ENCODE measurements at regions not wholly inside any gene's neighbourhood (a gene's known extent, or its start where the extent isn't known, plus 50 kb on each side); places are given as distances from the start of the nearest gene placed in this dataset.

DNA sequence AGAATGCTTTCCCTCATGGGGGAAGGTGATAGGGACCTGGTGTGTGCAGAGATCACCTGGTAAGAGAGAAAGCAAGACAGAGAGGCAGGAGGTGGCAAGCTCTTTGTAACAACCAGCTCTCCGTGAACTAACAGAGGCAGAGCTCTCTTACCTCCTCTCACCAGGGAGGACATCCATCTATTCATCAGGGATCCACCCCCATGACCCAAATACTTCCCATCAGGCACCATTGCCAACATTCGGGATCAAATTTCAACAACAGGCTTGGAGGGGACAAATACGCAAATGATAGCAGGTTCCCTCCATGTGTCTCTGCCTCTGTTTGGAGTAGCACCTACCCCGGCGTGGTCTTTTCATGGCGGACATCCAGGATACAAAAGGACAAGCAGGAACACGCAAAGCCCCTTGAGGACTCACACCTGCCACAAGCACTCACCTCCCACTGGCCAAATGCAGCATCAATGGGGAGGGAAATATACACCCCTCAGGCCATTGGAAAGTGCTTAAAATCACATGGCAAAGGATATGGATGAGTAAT, 431.2 kb upstream of the AUTS2 start:
- Mint-ChIP-seq H3K27ac (no peak overlapping the region), H3K4me3 (no peak overlapping the region), H3K4me1 (no peaks in the 10 kb centered on the region), H3K36me3 (no peaks in the 10 kb centered on the region), H3K9me3 (no peaks in the 10 kb centered on the region), H3K27me3 (peaks cover 2% of the 10 kb centered on the region)
- DNase-seq (ENCODE audit: low spot score in 2 of 2) (no peak), ATAC-seq (ENCODE audit: low read depth) (no peak)

- Mint-ChIP-seq H3K27me3 (peaks cover 2% of the 10 kb centered on the region), H3K9me3 (no peaks in the 10 kb centered on the region), H3K4me3 (no peak overlapping the region), H3K36me3 (no peaks in the 10 kb centered on the region), H3K27ac (no peak overlapping the region), H3K4me1 (no peaks in the 10 kb centered on the region)
- ATAC-seq (ENCODE audit: low read depth) (no peak), DNase-seq (ENCODE audit: low spot score in 2 of 2) (no peak)
Measured at GRCh38 chr7:69169386-69169785, 428.9 kb upstream of the AUTS2 start.

DNA sequence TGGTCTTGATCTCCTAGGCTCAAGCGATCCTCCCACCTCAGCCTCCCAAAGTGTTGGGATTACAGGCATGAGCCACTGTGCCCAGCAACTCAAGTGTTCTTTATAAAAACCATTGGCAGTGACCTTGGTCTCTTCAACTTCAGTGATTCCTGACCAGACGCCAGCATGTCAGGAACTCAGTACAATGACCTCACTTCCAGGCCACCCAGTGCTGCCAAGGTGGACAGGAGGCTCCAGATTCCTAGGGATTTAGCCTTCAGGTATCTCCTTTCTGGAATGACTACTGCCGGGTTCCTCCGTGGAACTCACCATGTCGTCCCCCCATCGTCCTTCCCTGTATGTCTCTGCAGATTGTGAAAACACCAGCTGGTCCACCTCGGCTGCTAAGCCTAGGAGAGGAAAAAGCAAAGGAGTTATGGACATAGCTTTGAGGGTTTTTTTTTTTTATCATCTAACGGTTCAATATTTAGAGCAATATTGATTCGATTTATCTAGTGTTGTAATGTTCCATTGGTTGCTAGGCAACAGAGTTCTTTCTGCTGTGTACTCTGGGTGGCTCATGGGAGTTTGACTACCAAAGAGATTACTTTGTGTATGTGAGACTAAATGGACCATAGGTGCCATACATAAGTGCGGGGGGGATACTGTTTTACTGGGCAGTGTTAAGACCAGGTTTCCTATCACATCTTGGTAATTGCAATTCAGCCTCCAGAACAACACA, 425.8 kb upstream of the AUTS2 start:
- no peaks in the 10 kb centered on the region for H3K36me3 Mint-ChIP-seq
- ATAC-seq (ENCODE audit: low read depth) (no peak), DNase-seq (ENCODE audit: low spot score in 2 of 2) (no peak)
- H3K27me3 Mint-ChIP-seq: peaks cover 2% of the 10 kb centered on the region
- no peaks in the 10 kb centered on the region for H3K9me3 Mint-ChIP-seq
- no peak overlapping the region for H3K4me3 Mint-ChIP-seq
- H3K27ac Mint-ChIP-seq: no peak overlapping the region
- H3K4me1 Mint-ChIP-seq: no peaks in the 10 kb centered on the region

DNA sequence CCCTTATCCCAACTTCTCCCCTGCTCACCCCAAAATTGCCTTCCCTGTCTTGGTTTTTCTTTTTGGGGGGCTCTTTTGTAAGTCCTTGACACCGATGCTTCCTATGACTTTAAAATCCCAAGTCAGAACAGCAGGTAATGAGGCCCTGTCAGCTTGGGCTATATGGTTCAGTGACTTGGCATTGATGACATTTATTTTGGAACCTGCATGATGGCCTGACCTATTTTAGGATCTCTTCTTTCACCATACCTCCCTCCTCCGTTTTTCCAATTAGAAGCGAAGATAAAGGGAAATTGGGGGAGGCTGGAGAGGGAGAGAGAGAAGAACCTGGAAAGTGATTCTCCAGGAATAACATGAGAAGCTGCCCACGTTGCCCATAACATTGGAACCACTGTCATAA, 424.9 kb upstream of the AUTS2 start:
- Mint-ChIP-seq H3K9me3 (no peaks in the 10 kb centered on the region), H3K36me3 (no peaks in the 10 kb centered on the region), H3K27ac (no peak overlapping the region), H3K4me1 (no peaks in the 10 kb centered on the region), H3K27me3 (peaks cover 2% of the 10 kb centered on the region), H3K4me3 (no peak overlapping the region)
- ATAC-seq (ENCODE audit: low read depth) (no peak), DNase-seq (ENCODE audit: low spot score in 2 of 2) (no peak)

DNA sequence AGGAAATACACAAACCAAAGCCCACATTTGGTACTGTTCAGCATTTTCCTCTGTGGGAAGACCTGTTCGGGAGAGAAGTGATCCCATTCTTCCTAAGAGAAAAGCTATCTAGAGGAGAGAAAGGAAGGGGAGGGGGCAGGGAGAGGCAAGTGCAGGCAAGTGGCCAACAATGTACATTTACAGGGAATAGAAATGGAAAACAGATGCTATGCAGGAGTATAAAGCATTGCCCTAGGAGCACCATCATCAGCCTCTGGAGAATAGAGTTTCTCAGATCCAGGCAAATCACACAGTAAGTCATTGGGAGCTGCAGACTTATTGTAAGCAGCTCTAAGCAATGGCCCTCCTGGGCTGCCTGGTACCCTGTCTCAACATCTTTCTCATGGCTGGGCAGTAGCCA, 424.4 kb upstream of the AUTS2 start:
- Mint-ChIP-seq H3K9me3 (no peaks in the 10 kb centered on the region), H3K27ac (no peak overlapping the region), H3K27me3 (peaks cover 2% of the 10 kb centered on the region), H3K4me1 (no peaks in the 10 kb centered on the region), H3K4me3 (no peak overlapping the region), H3K36me3 (no peaks in the 10 kb centered on the region)
- DNase-seq (ENCODE audit: low spot score in 2 of 2): no peak
- ATAC-seq (ENCODE audit: low read depth): no peak

GRCh38 chr7:69176841-69177240, 421.4 kb upstream of the AUTS2 start:
- Mint-ChIP-seq H3K9me3 (no peaks in the 10 kb centered on the region), H3K4me3 (no peak overlapping the region), H3K36me3 (no peaks in the 10 kb centered on the region), H3K27me3 (peaks cover under 1% of the 10 kb centered on the region), H3K4me1 (no peaks in the 10 kb centered on the region), H3K27ac (no peak overlapping the region)
- no peak for DNase-seq (ENCODE audit: low spot score in 2 of 2)
- no peak for ATAC-seq (ENCODE audit: low read depth)

DNA sequence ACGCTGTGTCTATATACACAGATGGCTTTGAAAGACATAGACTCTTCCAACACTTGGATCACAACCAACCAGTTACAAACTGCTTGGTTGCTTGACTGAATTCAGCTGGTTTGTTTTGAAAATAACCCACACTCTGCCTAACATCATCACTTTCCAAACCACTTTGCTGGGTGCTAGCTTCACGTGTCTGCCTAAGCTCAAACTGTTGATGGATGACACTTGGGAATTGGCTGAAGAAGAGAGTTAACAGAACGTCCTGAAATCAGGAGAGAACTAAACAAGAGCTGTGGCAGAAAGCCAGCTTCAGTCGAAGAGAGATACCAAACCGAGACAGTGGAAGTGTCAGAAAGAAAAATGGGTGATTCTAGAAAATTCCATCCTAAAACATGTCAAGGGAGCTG, 420.8 kb upstream of the AUTS2 start:
- Mint-ChIP-seq H3K27ac (no peak overlapping the region), H3K27me3 (no peaks in the 10 kb centered on the region), H3K4me3 (no peak overlapping the region), H3K4me1 (peaks cover 1% of the 10 kb centered on the region), H3K9me3 (peaks cover 1% of the 10 kb centered on the region), H3K36me3 (no peaks in the 10 kb centered on the region)
- DNase-seq (ENCODE audit: low spot score in 2 of 2) (no peak), ATAC-seq (ENCODE audit: low read depth) (no peak)

GRCh38 chr7:69177941-69178494, 420.3 kb upstream of the AUTS2 start:
- H3K9me3 Mint-ChIP-seq: peaks cover 4% of the 10 kb centered on the region
- no peak for DNase-seq (ENCODE audit: low spot score in 2 of 2)
- no peak overlapping the region for H3K27ac Mint-ChIP-seq
- no peaks in the 10 kb centered on the region for H3K36me3 Mint-ChIP-seq
- peaks cover 4% of the 10 kb centered on the region for H3K4me1 Mint-ChIP-seq
- H3K27me3 Mint-ChIP-seq: no peaks in the 10 kb centered on the region
- no peak overlapping the region for H3K4me3 Mint-ChIP-seq
- no peak for ATAC-seq (ENCODE audit: low read depth)

GRCh38 chr7:69180662-69181061, 417.6 kb upstream of the AUTS2 start:
- H3K27ac Mint-ChIP-seq: no peak overlapping the region
- ATAC-seq (ENCODE audit: low read depth): peak; percentile 34
- no peaks in the 10 kb centered on the region for H3K27me3 Mint-ChIP-seq
- no peak overlapping the region for H3K4me3 Mint-ChIP-seq
- peaks cover 4% of the 10 kb centered on the region for H3K9me3 Mint-ChIP-seq
- peaks cover 12% of the 10 kb centered on the region for H3K4me1 Mint-ChIP-seq
- H3K36me3 Mint-ChIP-seq: no peaks in the 10 kb centered on the region
- DNase-seq (ENCODE audit: low spot score in 2 of 2): no peak

- Mint-ChIP-seq H3K27me3 (no peaks in the 10 kb centered on the region), H3K9me3 (peaks cover 4% of the 10 kb centered on the region), H3K36me3 (no peaks in the 10 kb centered on the region), H3K27ac (peak overlapping the region; percentile 5), H3K4me1 (peaks cover 12% of the 10 kb centered on the region), H3K4me3 (peak overlapping the region; percentile 4)
- no peak for ATAC-seq (ENCODE audit: low read depth)
- no peak for DNase-seq (ENCODE audit: low spot score in 2 of 2)
Measured at GRCh38 chr7:69182596-69183467, 415.4 kb upstream of the AUTS2 start.

- no peaks in the 10 kb centered on the region for H3K36me3 Mint-ChIP-seq
- ATAC-seq (ENCODE audit: low read depth) (peak; percentile 34), DNase-seq (ENCODE audit: low spot score in 2 of 2) (no peak)
- peaks cover 12% of the 10 kb centered on the region for H3K4me1 Mint-ChIP-seq
- peak overlapping the region; percentile 81 for H3K27ac Mint-ChIP-seq
- peak overlapping the region; percentile 77 for H3K4me3 Mint-ChIP-seq
- H3K27me3 Mint-ChIP-seq: no peaks in the 10 kb centered on the region
- H3K9me3 Mint-ChIP-seq: peaks cover 4% of the 10 kb centered on the region
Measured at GRCh38 chr7:69184339-69184738, 413.9 kb upstream of the AUTS2 start.

DNA sequence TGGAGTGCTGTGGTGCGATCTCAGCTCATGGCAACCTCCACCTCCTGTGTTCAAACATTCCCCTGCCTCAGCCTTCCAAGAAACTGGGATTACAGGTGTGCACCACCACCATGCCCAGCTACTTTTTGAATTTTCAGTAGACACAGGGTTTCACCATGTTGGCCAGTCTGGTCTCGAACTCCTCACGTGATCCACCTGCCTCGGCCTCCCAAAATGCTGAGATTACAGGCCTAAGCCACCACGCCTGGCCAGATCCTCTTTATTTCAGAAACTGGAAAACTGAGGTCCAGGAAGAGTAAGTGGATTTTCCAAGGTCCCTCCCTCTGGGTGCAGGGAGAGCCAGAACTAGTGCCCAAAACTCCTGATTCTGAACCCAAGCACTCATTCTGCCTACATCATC, 413.1 kb upstream of the AUTS2 start:
- no peak overlapping the region for H3K27ac Mint-ChIP-seq
- H3K9me3 Mint-ChIP-seq: peaks cover 4% of the 10 kb centered on the region
- peaks cover 12% of the 10 kb centered on the region for H3K4me1 Mint-ChIP-seq
- no peaks in the 10 kb centered on the region for H3K27me3 Mint-ChIP-seq
- no peaks in the 10 kb centered on the region for H3K36me3 Mint-ChIP-seq
- ATAC-seq (ENCODE audit: low read depth) (no peak), DNase-seq (ENCODE audit: low spot score in 2 of 2) (no peak)
- H3K4me3 Mint-ChIP-seq: no peak overlapping the region

DNA sequence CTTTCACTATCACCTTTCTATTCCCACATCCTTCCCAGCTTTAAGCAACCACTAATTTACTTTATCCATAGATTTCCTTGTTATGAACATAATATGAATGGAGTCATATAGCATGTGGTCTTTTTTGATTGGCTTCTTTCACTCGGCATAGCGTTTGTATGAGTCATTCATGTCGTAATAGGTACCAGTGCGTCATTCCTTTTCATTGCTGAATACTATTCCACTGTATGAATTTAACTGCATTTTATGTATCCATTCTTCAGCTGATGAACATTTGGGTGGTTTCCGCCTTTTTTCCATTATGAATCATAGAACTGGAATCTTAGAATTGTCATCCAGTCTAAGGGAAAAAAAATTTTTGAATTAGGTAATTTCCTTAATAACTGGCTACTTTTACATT, 411.3 kb upstream of the AUTS2 start:
- Mint-ChIP-seq H3K4me3 (no peak overlapping the region), H3K4me1 (peaks cover 22% of the 10 kb centered on the region), H3K36me3 (no peaks in the 10 kb centered on the region), H3K9me3 (peaks cover 4% of the 10 kb centered on the region), H3K27me3 (no peaks in the 10 kb centered on the region), H3K27ac (no peak overlapping the region)
- ATAC-seq (ENCODE audit: low read depth): no peak
- DNase-seq (ENCODE audit: low spot score in 2 of 2): no peak

- H3K9me3 Mint-ChIP-seq: no peaks in the 10 kb centered on the region
- no peaks in the 10 kb centered on the region for H3K36me3 Mint-ChIP-seq
- H3K4me1 Mint-ChIP-seq: peaks cover 21% of the 10 kb centered on the region
- H3K27me3 Mint-ChIP-seq: no peaks in the 10 kb centered on the region
- DNase-seq (ENCODE audit: low spot score in 2 of 2): no peak
- H3K27ac Mint-ChIP-seq: no peak overlapping the region
- ATAC-seq (ENCODE audit: low read depth): no peak
- H3K4me3 Mint-ChIP-seq: no peak overlapping the region
Measured at GRCh38 chr7:69187824-69188333, 410.4 kb upstream of the AUTS2 start.

Data from memory B cell (primary cell).